PC-3 (cell line): ENCODE measurements at regions not wholly inside any gene's neighbourhood (a gene's known extent, or its start where the extent isn't known, plus 50 kb on each side); places are given as distances from the start of the nearest gene placed in this dataset.

Experiments
- CTCF ChIP-seq: fragments of 300-600 bp; sonication (generic); conservative IDR thresholded peaks from 2 replicates; pipeline ENCODE4 v1.5.1; 2017; ENCODE audit warnings: antibody characterized with exemption, low read depth, mild to moderate bottlenecking, low read length
- EZH2 ChIP-seq: fragments of 300-600 bp; sonication (generic); IDR thresholded peaks from one replicate; pipeline ENCODE4 v1.6.1; 2017; ENCODE audit warnings: antibody characterized with exemption, mild to moderate bottlenecking, low read length; ENCODE audit not compliant: unreplicated experiment

GRCh38 chr3:64895106-64895990 is 207.5 kb upstream of the ADAMTS9 start:
- TF ChIP-seq CTCF: no peak
- TF ChIP-seq EZH2: no peak
